VCaP (cell line): ENCODE measurements at regions not wholly inside any gene's neighbourhood (a gene's known extent, or its start where the extent isn't known, plus 50 kb on each side); places are given as distances from the start of the nearest gene placed in this dataset.
A peak's percentile ranks its signal among the peaks of the same experiment; 100 is the strongest.

Source experiments
- H3K27ac ChIP-seq: fragments of 450-650 bp; 2 replicates; pipeline ENCODE4 v1.5.1; 2017
- CTCF ChIP-seq: fragments of 450-650 bp; conservative IDR thresholded peaks from 2 replicates; pipeline ENCODE4 v1.5.1; 2017; ENCODE audit warnings: mild to moderate bottlenecking, moderate library complexity

DNA sequence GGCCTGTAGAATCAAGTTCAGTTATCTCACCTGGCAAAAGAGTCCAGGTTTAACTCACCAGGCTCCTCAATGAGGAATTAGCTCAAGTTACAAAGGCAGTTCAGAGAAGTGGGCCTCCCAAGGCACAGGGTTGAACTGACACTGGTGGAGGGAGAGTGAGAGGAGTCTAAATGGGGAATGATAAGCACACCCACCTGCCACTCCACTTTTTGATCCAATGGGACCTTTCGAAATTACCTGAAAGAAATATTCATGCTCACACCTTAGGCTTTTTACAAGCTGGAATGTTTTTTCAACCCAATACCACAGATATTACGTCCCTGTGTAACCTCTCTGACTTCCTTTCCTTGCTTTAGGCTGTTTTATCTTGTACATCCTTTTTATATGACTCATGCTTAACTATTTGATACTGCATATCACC, 642.7 kb upstream of the TENM4 start:
- H3K27ac ChIP-seq = peak overlapping the region; percentile 86
- TF ChIP-seq CTCF = no peak

- no peak overlapping the region for H3K27ac ChIP-seq
- TF ChIP-seq CTCF = no peak
Measured at GRCh38 chr11:80082406-80082805, 641.6 kb upstream of the TENM4 start.

DNA sequence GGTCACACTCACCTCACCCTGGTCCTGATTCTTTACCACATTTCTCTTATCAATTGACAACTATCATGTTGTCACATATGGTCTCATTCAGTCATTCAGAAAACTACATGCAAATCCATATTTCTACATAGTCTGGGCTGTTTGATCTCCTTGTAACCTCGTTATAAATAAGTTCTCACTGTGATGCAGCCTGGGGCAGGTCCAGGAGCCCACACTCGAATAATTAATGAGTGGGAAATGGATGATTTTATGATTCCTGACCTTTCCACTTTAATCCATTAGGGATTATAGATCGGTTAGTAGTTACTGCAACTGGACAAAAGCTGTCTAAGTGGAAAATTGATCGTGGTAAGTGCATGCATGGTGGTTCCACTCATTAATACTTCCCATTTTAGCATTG, 636.3 kb upstream of the TENM4 start:
- H3K27ac ChIP-seq = no peak overlapping the region
- no peak for TF ChIP-seq CTCF

- TF ChIP-seq CTCF = no peak
- no peak overlapping the region for H3K27ac ChIP-seq
Measured at GRCh38 chr11:80074837-80075236, 634.0 kb upstream of the TENM4 start.

- no peak overlapping the region for H3K27ac ChIP-seq
- TF ChIP-seq CTCF = no peak
Measured at GRCh38 chr11:80066291-80066690, 625.5 kb upstream of the TENM4 start.

DNA sequence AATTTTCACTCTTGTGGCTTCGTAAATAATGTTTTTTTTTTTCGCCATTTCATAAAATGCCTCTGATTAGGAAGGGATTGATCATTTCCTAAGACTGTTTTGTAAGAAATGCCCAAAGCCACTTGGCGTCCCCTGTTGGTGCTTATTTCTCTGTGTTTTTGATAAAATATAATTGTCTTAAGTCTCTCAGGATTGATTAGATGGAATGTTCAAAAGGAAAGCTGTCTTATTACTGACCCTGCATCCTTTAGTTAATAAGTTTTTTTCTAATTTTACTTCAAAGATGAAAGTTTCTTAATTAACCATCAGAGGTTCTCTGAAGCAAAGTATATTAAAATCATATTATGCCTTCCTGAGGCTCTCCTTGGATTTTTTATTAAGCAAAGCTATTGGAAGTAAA, 624.3 kb upstream of the TENM4 start:
- H3K27ac ChIP-seq = no peak overlapping the region
- no peak for TF ChIP-seq CTCF

DNA sequence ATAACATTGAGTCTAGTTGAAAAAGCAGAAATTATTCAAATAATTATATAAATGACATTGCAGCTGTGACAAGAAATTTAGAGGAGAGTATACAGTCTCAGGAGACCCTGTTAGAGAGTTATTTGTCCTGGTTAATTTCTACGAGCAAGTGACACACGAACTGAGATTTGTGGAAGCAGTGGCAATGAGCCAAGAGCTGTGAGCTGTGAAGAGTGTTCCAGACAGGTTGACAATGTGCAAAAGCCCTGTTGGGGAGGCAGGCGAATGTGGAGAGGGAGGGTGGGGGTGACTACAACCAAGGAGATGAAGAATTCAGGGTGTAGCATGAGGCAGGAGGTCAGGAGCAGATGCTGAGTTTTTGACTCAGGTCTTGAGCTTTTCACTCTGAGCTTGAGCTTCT, 620.2 kb upstream of the TENM4 start:
- no peak for TF ChIP-seq CTCF
- H3K27ac ChIP-seq = no peak overlapping the region
